Spleen (tissue), 7 donors: ENCODE measurements at regions not wholly inside any gene's neighbourhood (a gene's known extent, or its start where the extent isn't known, plus 50 kb on each side); places are given as distances from the start of the nearest gene placed in this dataset.

Source experiments
- CTCF ChIP-seq, 11 experiments: fragments of 200-600 bp in 7 of 11; fragments of 450-650 bp in 4 of 11; sonication (generic) in 4 of 11; IDR thresholded peaks in 8 of 11; conservative IDR thresholded peaks in 3 of 11; 1 replicate in 7 of 11; 2 replicates in 4 of 11; pipeline versions ENCODE4 v1.4.0 to v1.8.0; 2016 to 2021; ENCODE audit warnings: antibody characterized with exemption in 11 of 11, inconsistent platforms in 4 of 11, mild to moderate bottlenecking in 1 of 11
- POLR2A ChIP-seq, 3 donors: fragments of 450-650 bp; IDR thresholded peaks; one replicate each; pipeline ENCODE4 v1.5.1; 2017; ENCODE audit warnings: antibody characterized with exemption in 3 of 3, mild to moderate bottlenecking in 1 of 3
- donor health status: DM: no; HTN: no; CAD: no; lungs with moderate emphysema.
- donor health status: DM: no; HTN: no; CAD: no.
- donor health status: DM: no; HTN: no; CAD: no.

DNA sequence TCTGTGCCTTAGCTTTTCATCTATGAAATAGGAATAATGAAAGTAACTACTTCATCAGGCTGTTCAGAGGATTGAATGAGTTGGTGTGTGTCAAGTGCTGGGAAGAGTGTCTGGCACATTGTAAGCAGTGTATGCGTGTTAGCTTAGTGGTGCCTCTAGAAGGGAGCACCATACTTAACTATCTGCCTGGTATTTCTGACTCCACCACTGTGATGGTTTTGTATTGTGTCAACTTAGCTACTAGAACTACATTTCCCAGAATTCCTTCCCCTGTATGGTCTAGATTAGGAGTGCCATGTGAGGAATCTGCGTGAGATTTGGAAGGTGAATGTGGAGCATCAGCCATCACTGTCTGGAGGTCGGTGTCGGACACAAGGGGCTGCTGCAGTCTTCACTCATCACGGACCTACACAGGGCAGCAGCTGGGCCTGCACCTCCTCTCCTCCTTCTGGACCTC lies 115.4 kb upstream of the GALNT15 start:
- TF ChIP-seq CTCF (IDR thresholded peaks at IDR 0.05 in 8 of 11, conservative IDR thresholded peaks at IDR 0.05 in 3 of 11) (no peak), POLR2A (IDR thresholded peaks at IDR 0.05) (no peak)
